OCI-LY7 (cell line): ENCODE measurements at regions not wholly inside any gene's neighbourhood (a gene's known extent, or its start where the extent isn't known, plus 50 kb on each side); places are given as distances from the start of the nearest gene placed in this dataset.
"Not testable (repeated sequence)": the region's sequence is repeated elsewhere in the genome, so short reads cannot be mapped to it uniquely, and the experiment has no call there.

Experiments used
- BruUV-seq: library from RNA; stranded (reverse); fragments of 400-500 nt; replicated peaks from 2 replicates; lab custom pipeline; 2021; lab: Mats Ljungman, UMichigan
- CTCF ChIA-PET: fragments of 300-600 bp; sonication (Branson Sonifier 250); formaldehyde crosslinking; loops from one replicate; lab custom pipeline; 2022; ENCODE audit warnings: antibody characterized with exemption; ENCODE audit not compliant: unreplicated experiment; lab: Charles Lee
- POLR2A ChIA-PET: fragments of 300-600 bp; sonication (Branson Sonifier 250); formaldehyde crosslinking; loops from one replicate; lab custom pipeline; 2022; ENCODE audit warnings: antibody characterized with exemption; lab: Charles Lee
- DNase-seq: peaks from one replicate; pipeline ENCODE4 v3.0.0-alpha.2; 2015; ENCODE audit warnings: low spot score
- H2AFZ ChIP-seq: fragments of 200-600 bp; sonication (generic), shearing (Covaris generic); 2 replicates; pipeline ENCODE4 v1.6.1; 2014; ENCODE audit warnings: mild to moderate bottlenecking, antibody characterized with exemption, low read length, moderate library complexity
- H3K27ac ChIP-seq: fragments of 200-600 bp; sonication (generic); 2 replicates; pipeline ENCODE4 v1.5.1; 2014; ENCODE audit warnings: mixed run types, low read depth, mild to moderate bottlenecking, moderate library complexity, low read length, inconsistent platforms; ENCODE audit not compliant: poor library complexity, severe bottlenecking
- H3K36me3 ChIP-seq: fragments of 200-600 bp; sonication (generic); 2 replicates; pipeline ENCODE4 v1.6.1; 2014; ENCODE audit warnings: mild to moderate bottlenecking, antibody characterized with exemption, low read length, moderate library complexity, mixed read lengths; ENCODE audit not compliant: insufficient read depth
- H3K4me1 ChIP-seq: fragments of 200-600 bp; sonication (generic); 2 replicates; pipeline ENCODE4 v1.5.1; 2014; ENCODE audit warnings: mild to moderate bottlenecking, low read length; ENCODE audit not compliant: insufficient read depth, poor library complexity, severe bottlenecking
- H3K4me2 ChIP-seq: fragments of 200-600 bp; sonication (generic); 2 replicates; pipeline ENCODE4 v1.6.1; 2014; ENCODE audit warnings: mild to moderate bottlenecking, low read length
- H3K4me3 ChIP-seq: fragments of 200-600 bp; sonication (generic); 2 replicates; pipeline ENCODE4 v1.5.1; 2014; ENCODE audit warnings: mild to moderate bottlenecking, low read depth, low read length; ENCODE audit not compliant: poor library complexity, severe bottlenecking
- H3K79me2 ChIP-seq: fragments of 200-600 bp; sonication (generic); 2 replicates; pipeline ENCODE4 v1.6.1; 2016; ENCODE audit warnings: low read depth, mild to moderate bottlenecking, low read length, moderate library complexity, mixed read lengths; ENCODE audit not compliant: insufficient read depth
- H3K9me2 ChIP-seq: fragments of 200-600 bp; sonication (generic); 2 replicates; pipeline ENCODE4 v1.6.1; 2016; ENCODE audit warnings: mild to moderate bottlenecking, low read length, mixed read lengths; ENCODE audit not compliant: insufficient read depth
- H3K9me3 ChIP-seq: fragments of 200-600 bp; sonication (generic); 2 replicates; pipeline ENCODE4 v1.6.1; 2014; ENCODE audit warnings: mild to moderate bottlenecking, mixed run types, low read length, mixed read lengths
- H4K20me1 ChIP-seq: fragments of 200-600 bp; sonication (generic); 2 replicates; pipeline ENCODE4 v1.6.1; 2014; ENCODE audit warnings: mild to moderate bottlenecking, antibody characterized with exemption, low read length, moderate library complexity, mixed read lengths; ENCODE audit not compliant: insufficient read depth
- CTCF ChIP-seq: fragments of 200-600 bp; sonication (generic); conservative IDR thresholded peaks from 2 replicates; pipeline ENCODE4 v1.5.1; 2014; ENCODE audit warnings: mild to moderate bottlenecking, antibody characterized with exemption, low read length, moderate library complexity, mixed read lengths
- EZH2phosphoT487 ChIP-seq: fragments of 200-600 bp; sonication (generic); IDR thresholded peaks from 2 replicates; pipeline ENCODE4 v1.6.1; 2018; ENCODE audit warnings: low read depth, borderline replicate concordance, mild to moderate bottlenecking, mixed run types, antibody characterized with exemption, low read length, moderate library complexity, mixed read lengths
- intact Hi-C: fragments of 100-400 bp; cut with micrococcal nuclease; formaldehyde crosslinking; loops from one replicate; pipeline ENCODE4 v1.10.0; 2022; ENCODE audit not compliant: unreplicated experiment

- H3K36me3 ChIP-seq, H3K9me2 ChIP-seq, H4K20me1 ChIP-seq, H3K9me3 ChIP-seq, H3K79me2 ChIP-seq, BruUV-seq: not testable (repeated sequence)
- H3K4me2 ChIP-seq = peak overlapping the region; percentile 57
- H3K27ac ChIP-seq = peak overlapping the region; percentile 85
- H3K4me1 ChIP-seq = peaks cover 94% of the 10 kb centered on the region
- peak overlapping the region; percentile 12 for H3K4me3 ChIP-seq
- peak; percentile 86 for TF ChIP-seq CTCF
- ChIA-PET CTCF (interaction anchor here (0.8 to 1.5 kb wide), 5 partner anchors 12 to 52 kb away, joined by 3 to 6 read pairs (median 3); no protein-coding TSS in a partner anchor), POLR2A (interaction anchor here (1.0 to 17.0 kb wide), 14 partner anchors 9 to 77 kb away, joined by 3 to 218 read pairs (median 6); no protein-coding TSS in a partner anchor)
- DNase-seq = peak; percentile 94
- peak overlapping the region; percentile 25; the same call in 1 of the 2 replicates for H2AFZ ChIP-seq
- intact Hi-C loops = loop anchor here (2.0 kb wide), 1 partner anchor 56 kb away; no protein-coding TSS in a partner anchor
These were observed 72.8 kb upstream of the SORL1 start for GRCh38 chr11:121379145-121379810.

GRCh38 chr11:121383716-121384115 lies 68.4 kb upstream of the SORL1 start:
- Histone ChIP-seq H2AFZ (peak overlapping the region; percentile 65), H3K4me1 (peaks cover 92% of the 10 kb centered on the region), H4K20me1 (no peaks in the 10 kb centered on the region), H3K36me3 (peaks cover 9% of the 10 kb centered on the region; the same call in 1 of the 2 replicates), H3K9me3 (peaks cover 7% of the 10 kb centered on the region; the same call in 1 of the 2 replicates), H3K4me3 (no peak overlapping the region), H3K9me2 (no peaks in the 10 kb centered on the region), H3K27ac (peak overlapping the region; percentile 84), H3K79me2 (no peaks in the 10 kb centered on the region), H3K4me2 (peak overlapping the region; percentile 3)
- no peak for DNase-seq
- POLR2A ChIA-PET = interaction anchor here (0.6 to 8.4 kb wide), 18 partner anchors 8 to 153 kb away, joined by 3 to 88 read pairs (median 5); no protein-coding TSS in a partner anchor
- TF ChIP-seq EZH2phosphoT487 (no peak), CTCF (no peak)
- CTCF ChIA-PET = interaction anchor here (0.6 to 1.7 kb wide), 6 partner anchors 9 to 245 kb away, joined by 3 to 5 read pairs (median 4); no protein-coding TSS in a partner anchor
- BruUV-seq = no TSS peak
- intact Hi-C loops = no loop called here
